Naive thymus-derived CD4-positive, alpha-beta T cell (primary cell): ENCODE measurements at regions not wholly inside any gene's neighbourhood (a gene's known extent, or its start where the extent isn't known, plus 50 kb on each side); places are given as distances from the start of the nearest gene placed in this dataset.
"Not testable (repeated sequence)": the region's sequence is repeated elsewhere in the genome, so short reads cannot be mapped to it uniquely, and the experiment has no call there.

Source experiments
- ATAC-seq: fragments of 150-1000 bp; cut with Tn5 transposase; 2 replicates; pipeline ENCODE4 v1.10.0; 2021; ENCODE audit warnings: mild to moderate bottlenecking, moderate library complexity
- CTCF ChIA-PET: fragments of 350-600 bp; sonication (Branson Sonifier 250); formaldehyde crosslinking; loops from one replicate; lab custom pipeline; 2021; ENCODE audit warnings: antibody characterized with exemption; lab: Charles Lee
- POLR2A ChIA-PET: fragments of 350-600 bp; sonication (Branson Sonifier 250); formaldehyde crosslinking; loops from one replicate; lab custom pipeline; 2021; ENCODE audit warnings: antibody characterized with exemption, inconsistent platforms; lab: Charles Lee
- DNase-seq, 9 donors: peaks; one replicate each; pipeline versions ENCODE4 v3.0.0 to v3.0.0-alpha.2; 2020 to 2022; ENCODE audit warnings: mixed read lengths in 1 of 9
- H3K27ac ChIP-seq: one replicate; pipeline ENCODE4 v1.7.0; 2013; ENCODE audit warnings: mild to moderate bottlenecking, low read depth, low read length, moderate library complexity
- H3K27me3 ChIP-seq, 2 donors: one replicate each; pipeline ENCODE4 v1.7.0; 2013; ENCODE audit warnings: low read length in 2 of 2, mild to moderate bottlenecking in 2 of 2, moderate library complexity in 2 of 2; ENCODE audit not compliant: control insufficient read depth in 2 of 2, insufficient read depth in 2 of 2
- H3K36me3 ChIP-seq, 3 experiments: 1 replicate in 2 of 3; 2 replicates in 1 of 3; pipeline ENCODE4 v1.7.0; 2013; ENCODE audit warnings: low read length in 3 of 3, mild to moderate bottlenecking in 3 of 3, moderate library complexity in 1 of 3; ENCODE audit not compliant: insufficient read depth in 3 of 3, control insufficient read depth in 2 of 3
- H3K4me1 ChIP-seq, 2 donors: one replicate each; pipeline ENCODE4 v1.7.0; 2013; ENCODE audit warnings: low read length in 2 of 2, mild to moderate bottlenecking in 2 of 2, moderate library complexity in 1 of 2; ENCODE audit not compliant: control insufficient read depth in 2 of 2, insufficient read depth in 2 of 2
- H3K4me3 ChIP-seq: 2 replicates; pipeline ENCODE4 v1.7.0; 2013; ENCODE audit warnings: mild to moderate bottlenecking, low read length
- H3K9me3 ChIP-seq, 3 experiments: 1 replicate in 2 of 3; 2 replicates in 1 of 3; pipeline ENCODE4 v1.7.0; 2013; ENCODE audit warnings: low read length in 3 of 3; ENCODE audit not compliant: control insufficient read depth in 2 of 3
- H3K27ac Mint-ChIP-seq, 9 donors: one replicate each; pipeline ENCODE4 v1.8.0; 2020 to 2022; ENCODE audit warnings: mixed read lengths in 9 of 9, mild to moderate bottlenecking in 8 of 9, moderate library complexity in 5 of 9, inconsistent platforms in 2 of 9
- H3K27me3 Mint-ChIP-seq, 5 donors: one replicate each; pipeline ENCODE4 v1.8.0; 2021 to 2022; ENCODE audit warnings: mixed read lengths in 5 of 5, mild to moderate bottlenecking in 1 of 5
- H3K36me3 Mint-ChIP-seq, 5 donors: one replicate each; pipeline ENCODE4 v1.8.0; 2020 to 2022; ENCODE audit warnings: mixed read lengths in 5 of 5, mild to moderate bottlenecking in 3 of 5, inconsistent platforms in 1 of 5
- H3K4me1 Mint-ChIP-seq, 7 donors: one replicate each; pipeline ENCODE4 v1.8.0; 2020 to 2022; ENCODE audit warnings: mixed read lengths in 7 of 7, mild to moderate bottlenecking in 3 of 7, inconsistent platforms in 1 of 7
- H3K4me3 Mint-ChIP-seq, 10 donors: one replicate each; pipeline ENCODE4 v1.8.0; 2020 to 2022; ENCODE audit warnings: mild to moderate bottlenecking in 10 of 10, mixed read lengths in 10 of 10, moderate library complexity in 6 of 10, inconsistent platforms in 2 of 10
- H3K9me3 Mint-ChIP-seq, 11 donors: one replicate each; pipeline ENCODE4 v1.8.0; 2020 to 2022; ENCODE audit warnings: mixed read lengths in 11 of 11, mild to moderate bottlenecking in 4 of 11, inconsistent platforms in 1 of 11, moderate library complexity in 1 of 11
- intact Hi-C, 2 donors: fragments of 100-400 bp; cut with micrococcal nuclease; formaldehyde crosslinking; loops; one replicate each; pipeline ENCODE4 v1.15.1; 2023

DNA sequence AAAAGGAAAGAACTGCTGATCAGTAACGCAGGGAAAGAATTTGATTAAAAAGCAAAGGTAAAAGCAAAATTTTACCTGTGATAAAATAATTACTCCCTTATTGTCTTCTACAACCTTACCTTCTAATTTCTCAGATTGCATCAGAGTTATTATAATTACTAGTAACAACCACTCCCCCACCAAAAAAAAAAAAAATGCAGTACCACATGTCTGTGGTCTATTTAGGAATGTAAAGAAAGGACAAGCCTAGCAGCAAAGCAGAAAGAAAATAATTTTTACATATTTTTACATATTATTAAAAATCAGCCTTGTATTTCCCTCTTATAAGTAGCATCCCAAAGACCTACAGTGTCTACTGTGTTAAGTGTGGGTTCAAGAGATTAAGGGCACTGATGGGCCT lies 430.4 kb downstream of the TFEC start:
- Histone ChIP-seq H3K27me3 (no peaks in the 10 kb centered on the region), H3K9me3 (no peaks in the 10 kb centered on the region), H3K27ac (no peak overlapping the region), H3K4me1 (no peaks in the 10 kb centered on the region), H3K36me3 (no peaks in the 10 kb centered on the region), H3K4me3 (no peak overlapping the region)
- ATAC-seq (no peak), DNase-seq (no peak)
- Mint-ChIP-seq H3K36me3 (no peaks in the 10 kb centered on the region), H3K4me1 (peaks cover 0 to 2% (median 0%) of the 10 kb centered on the region in 7 donors), H3K4me3 (no peak overlapping the region), H3K9me3 (peaks cover 0 to 23% (median 11%) of the 10 kb centered on the region in 11 donors), H3K27ac (no peak overlapping the region), H3K27me3 (no peaks in the 10 kb centered on the region)
- POLR2A ChIA-PET: no interaction called here
- intact Hi-C loops: no loop called here
- CTCF ChIA-PET: no interaction called here

DNA sequence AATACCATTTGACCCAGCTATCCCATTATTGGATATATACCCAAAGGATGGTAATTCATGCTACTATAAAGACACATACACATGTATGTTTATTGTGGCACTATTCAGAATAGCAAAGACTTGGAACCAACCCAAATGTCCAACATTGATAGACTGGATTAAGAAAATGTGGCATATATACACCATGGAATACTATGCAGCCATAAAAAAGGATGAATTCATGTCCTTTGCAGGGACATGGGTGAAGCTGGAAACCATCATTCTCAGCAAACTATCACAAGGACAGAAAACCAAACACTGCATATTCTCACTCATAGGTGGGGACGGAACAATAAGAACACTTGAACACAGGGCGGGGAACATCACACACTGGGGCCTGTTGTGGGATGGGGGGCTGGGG lies 431.4 kb downstream of the TFEC start:
- intact Hi-C loops, CTCF ChIA-PET, DNase-seq: not testable (repeated sequence)

DNA sequence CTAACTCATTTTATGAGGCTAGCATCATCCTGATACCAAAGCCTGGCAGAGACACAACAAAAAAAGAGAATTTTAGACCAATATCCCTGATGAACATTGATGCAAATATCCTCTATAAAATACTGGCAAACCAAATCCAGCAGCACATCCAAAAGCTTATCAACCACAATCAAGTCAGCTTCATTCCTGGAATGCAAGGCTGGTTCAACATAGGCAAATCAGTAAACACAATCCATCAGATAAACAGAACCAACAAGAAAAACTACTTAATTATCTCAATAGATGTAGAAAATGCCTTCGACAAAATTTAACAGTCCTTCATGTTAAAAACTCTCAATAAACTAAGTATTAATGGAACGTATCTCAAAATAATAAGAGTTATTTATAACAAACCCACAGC lies 433.3 kb downstream of the TFEC start:
- H3K4me1 Mint-ChIP-seq, H3K27me3 ChIP-seq, H3K36me3 Mint-ChIP-seq, CTCF ChIA-PET, H3K27me3 Mint-ChIP-seq, H3K4me3 ChIP-seq, ATAC-seq, H3K9me3 ChIP-seq, DNase-seq, H3K27ac ChIP-seq, H3K36me3 ChIP-seq, POLR2A ChIA-PET, H3K4me1 ChIP-seq, H3K27ac Mint-ChIP-seq, intact Hi-C loops, H3K4me3 Mint-ChIP-seq: not testable (repeated sequence)
- peaks cover 0 to 29% (median 12%) of the 10 kb centered on the region in 11 donors for H3K9me3 Mint-ChIP-seq

More for the DNA sequence above, 431.4 kb downstream of the TFEC start:
- H3K4me1 ChIP-seq, H3K4me3 Mint-ChIP-seq, POLR2A ChIA-PET, H3K4me1 Mint-ChIP-seq, ATAC-seq, H3K27ac Mint-ChIP-seq, H3K9me3 ChIP-seq, H3K27ac ChIP-seq, H3K27me3 ChIP-seq, H3K4me3 ChIP-seq, H3K27me3 Mint-ChIP-seq, H3K36me3 ChIP-seq, H3K36me3 Mint-ChIP-seq: not testable (repeated sequence)
- H3K9me3 Mint-ChIP-seq: peaks cover 0 to 29% (median 12%) of the 10 kb centered on the region in 11 donors

DNA sequence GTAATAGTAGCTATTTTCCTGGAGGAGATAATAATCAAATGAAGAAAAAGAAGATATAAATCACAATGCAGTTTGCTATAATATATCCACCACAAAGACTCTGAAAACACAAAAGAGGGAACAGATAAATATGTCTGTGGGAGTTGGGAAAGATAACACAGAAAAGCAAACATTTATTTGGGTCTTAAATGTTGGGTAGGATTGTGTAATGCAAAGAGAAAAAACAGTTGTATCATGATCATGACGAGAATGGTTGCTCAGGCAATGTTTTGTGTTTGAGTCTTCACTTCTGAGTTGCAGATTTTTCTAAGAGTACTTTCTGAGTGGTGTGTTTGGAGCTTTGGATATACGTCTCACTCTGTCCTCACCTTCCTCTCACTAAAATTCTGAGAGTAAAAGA lies 437.5 kb downstream of the TFEC start:
- DNase-seq (no peak), ATAC-seq (no peak)
- no peak overlapping the region for H3K4me3 Mint-ChIP-seq
- H3K9me3 ChIP-seq: no peaks in the 10 kb centered on the region
- no peak overlapping the region for H3K4me3 ChIP-seq
- H3K4me1 ChIP-seq: no peaks in the 10 kb centered on the region
- ChIA-PET POLR2A (no interaction called here), CTCF (no interaction called here)
- H3K36me3 ChIP-seq: no peaks in the 10 kb centered on the region
- H3K27ac Mint-ChIP-seq: no peak overlapping the region
- no peaks in the 10 kb centered on the region for H3K27me3 ChIP-seq
- H3K4me1 Mint-ChIP-seq: peaks cover 0 to 2% (median 0%) of the 10 kb centered on the region in 7 donors
- intact Hi-C loops: no loop called here
- H3K27me3 Mint-ChIP-seq: no peaks in the 10 kb centered on the region
- peaks cover 3 to 29% (median 12%) of the 10 kb centered on the region in 11 donors for H3K9me3 Mint-ChIP-seq
- no peak overlapping the region for H3K27ac ChIP-seq
- no peaks in the 10 kb centered on the region for H3K36me3 Mint-ChIP-seq

DNA sequence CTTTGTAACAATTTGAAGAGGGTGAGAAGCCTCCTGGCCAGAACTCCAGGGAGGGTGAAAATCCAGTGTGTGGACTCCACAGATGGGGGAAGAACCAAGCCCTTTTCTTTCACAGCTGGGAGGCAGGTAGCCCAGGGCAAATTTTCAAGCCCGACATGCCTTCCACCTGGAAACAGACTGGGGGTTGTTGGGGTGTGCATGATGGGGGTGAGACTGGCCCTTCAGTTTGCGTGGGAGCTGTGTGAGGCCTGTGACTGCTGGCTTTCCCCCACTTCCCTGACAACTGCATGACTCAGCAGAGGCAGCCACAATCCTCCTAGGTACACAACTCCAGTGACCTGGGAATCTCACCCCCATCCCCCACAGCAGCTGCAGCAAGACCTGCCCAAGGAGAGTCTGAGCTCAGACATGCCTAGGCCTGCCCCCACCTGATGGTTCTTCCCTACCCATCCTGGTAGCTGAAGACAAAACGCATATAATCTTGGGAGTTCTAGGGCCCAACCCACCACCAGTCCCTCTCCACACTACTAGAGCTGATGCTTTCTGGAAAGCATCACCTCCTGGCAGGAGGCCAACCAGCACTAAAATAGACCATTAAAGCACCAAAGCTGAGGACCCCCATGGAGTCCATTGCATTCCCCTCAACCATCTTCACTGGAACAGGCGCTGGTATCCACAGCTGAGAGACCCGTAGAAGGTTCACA lies 445.4 kb downstream of the TFEC start:
- H3K27me3 Mint-ChIP-seq: peaks cover 0 to 5% (median 0%) of the 10 kb centered on the region in 5 donors
- CTCF ChIA-PET: no interaction called here
- H3K9me3 Mint-ChIP-seq: peaks cover 0 to 7% (median 0%) of the 10 kb centered on the region in 11 donors
- no peaks in the 10 kb centered on the region for H3K36me3 Mint-ChIP-seq
- no peak overlapping the region for H3K4me3 Mint-ChIP-seq
- DNase-seq (no peak), ATAC-seq (no peak)
- no peaks in the 10 kb centered on the region for H3K27me3 ChIP-seq
- H3K9me3 ChIP-seq: no peaks in the 10 kb centered on the region
- no peaks in the 10 kb centered on the region for H3K4me1 Mint-ChIP-seq
- H3K4me3 ChIP-seq: no peak overlapping the region
- no peak overlapping the region for H3K27ac ChIP-seq
- H3K4me1 ChIP-seq: no peaks in the 10 kb centered on the region
- H3K36me3 ChIP-seq: no peaks in the 10 kb centered on the region
- no peak overlapping the region for H3K27ac Mint-ChIP-seq
- POLR2A ChIA-PET: no interaction called here
- intact Hi-C loops: no loop called here

DNA sequence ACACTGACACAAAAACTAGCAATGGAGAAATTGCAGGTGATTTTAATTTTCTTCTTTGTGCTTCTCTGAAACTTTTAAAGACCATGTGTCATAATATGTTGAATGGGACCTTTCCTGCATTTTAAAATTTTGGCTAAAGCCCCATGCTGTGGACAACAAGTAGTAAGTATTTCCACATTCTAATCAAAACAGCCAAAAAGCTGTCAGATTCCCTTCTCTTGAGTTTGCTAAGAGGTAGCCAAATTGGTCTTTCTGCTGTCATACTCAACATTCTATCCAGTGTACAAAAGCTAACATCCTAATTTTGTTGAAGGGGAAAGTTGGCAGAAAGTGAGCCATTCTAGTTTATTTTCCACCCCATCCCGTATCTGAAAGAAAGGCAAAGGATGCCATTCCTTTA lies 447.6 kb downstream of the TFEC start:
- ChIA-PET POLR2A (no interaction called here), CTCF (no interaction called here)
- H3K27ac Mint-ChIP-seq: no peak overlapping the region
- ATAC-seq: no peak
- H3K36me3 Mint-ChIP-seq: no peaks in the 10 kb centered on the region
- no peaks in the 10 kb centered on the region for H3K4me1 Mint-ChIP-seq
- no peak for DNase-seq
- H3K27me3 ChIP-seq: no peaks in the 10 kb centered on the region
- intact Hi-C loops: no loop called here
- H3K4me3 ChIP-seq: no peak overlapping the region
- peaks cover 0 to 2% (median 0%) of the 10 kb centered on the region in 11 donors for H3K9me3 Mint-ChIP-seq
- no peaks in the 10 kb centered on the region for H3K4me1 ChIP-seq
- no peaks in the 10 kb centered on the region for H3K9me3 ChIP-seq
- no peaks in the 10 kb centered on the region for H3K36me3 ChIP-seq
- no peak overlapping the region for H3K27ac ChIP-seq
- peaks cover 0 to 5% (median 0%) of the 10 kb centered on the region in 5 donors for H3K27me3 Mint-ChIP-seq
- no peak overlapping the region for H3K4me3 Mint-ChIP-seq

DNA sequence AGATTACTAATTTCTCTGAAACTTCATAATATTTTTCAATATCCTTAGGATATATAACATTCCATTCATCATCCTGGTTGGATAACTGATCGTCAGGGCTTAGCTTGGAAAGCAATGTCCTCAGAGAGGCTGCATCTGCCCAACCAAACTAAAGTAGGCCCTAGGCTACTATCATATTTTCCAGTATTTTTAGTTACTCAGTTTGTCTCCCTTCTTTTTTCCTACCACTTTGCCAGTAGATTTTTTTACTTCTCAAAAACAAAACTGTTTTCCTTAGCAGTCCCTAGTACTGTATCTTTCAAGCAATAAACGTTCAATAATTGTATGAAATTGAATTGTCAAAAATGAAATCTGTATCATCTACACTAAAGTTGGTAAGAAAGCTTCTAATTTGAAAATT lies 452.0 kb downstream of the TFEC start:
- Histone ChIP-seq H3K36me3 (no peaks in the 10 kb centered on the region), H3K4me1 (no peaks in the 10 kb centered on the region), H3K27ac (no peak overlapping the region), H3K27me3 (no peaks in the 10 kb centered on the region), H3K4me3 (no peak overlapping the region), H3K9me3 (no peaks in the 10 kb centered on the region)
- no peaks in the 10 kb centered on the region for H3K4me1 Mint-ChIP-seq
- no peaks in the 10 kb centered on the region for H3K36me3 Mint-ChIP-seq
- intact Hi-C loops: no loop called here
- no peak overlapping the region for H3K4me3 Mint-ChIP-seq
- no peak for ATAC-seq
- no peak for DNase-seq
- POLR2A ChIA-PET: no interaction called here
- peaks cover 0 to 2% (median 0%) of the 10 kb centered on the region in 5 donors for H3K27me3 Mint-ChIP-seq
- H3K9me3 Mint-ChIP-seq: peaks cover 0 to 1% (median 0%) of the 10 kb centered on the region in 11 donors
- CTCF ChIA-PET: no interaction called here
- H3K27ac Mint-ChIP-seq: no peak overlapping the region
